T47D (cell line): ENCODE measurements at regions not wholly inside any gene's neighbourhood (a gene's known extent, or its start where the extent isn't known, plus 50 kb on each side); places are given as distances from the start of the nearest gene placed in this dataset.

Source experiments
- DNase-seq, 2 experiments: peaks; one replicate each; pipeline versions ENCODE4 v3.0.0 to v3.0.0-alpha.2; 2011 to 2012; ENCODE audit warnings: low read depth in 1 of 2, low spot score in 1 of 2
- JUND ChIP-seq: IDR thresholded peaks from 2 replicates; pipeline ENCODE4 v1.6.1; 2012; ENCODE audit warnings: low read depth
- in situ Hi-C: cut with HindIII; loops from 2 replicates; pipeline ENCODE4 v1.10.0; 2016; ENCODE audit warnings: low sequenced_read_pairs, low pct_unique_long_range_greater_than_20kb

- DNase-seq, result no peak
- in situ Hi-C loops, result no loop called here
- TF ChIP-seq JUND, result no peak
Measured at GRCh38 chr11:112421879-112422278, 161.2 kb upstream of the PLET1 start.

GRCh38 chr11:112425121-112425520 lies 164.5 kb upstream of the PLET1 start:
- TF ChIP-seq JUND, result no peak
- DNase-seq, result no peak
- in situ Hi-C loops, result no loop called here

- no peak for TF ChIP-seq JUND
- in situ Hi-C loops, result no loop called here
- DNase-seq, result no peak
Measured at GRCh38 chr11:112437096-112437495, 176.4 kb upstream of the PLET1 start.

GRCh38 chr11:112439614-112440013 lies 179.0 kb upstream of the PLET1 start:
- DNase-seq, result no peak
- TF ChIP-seq JUND, result no peak
- in situ Hi-C loops, result no loop called here

GRCh38 chr11:112440518-112440917 lies 179.9 kb upstream of the PLET1 start:
- in situ Hi-C loops, result no loop called here
- TF ChIP-seq JUND, result no peak
- DNase-seq, result no peak

GRCh38 chr11:112448168-112448567 lies 187.5 kb upstream of the PLET1 start:
- no peak for TF ChIP-seq JUND
- DNase-seq, result no peak
- in situ Hi-C loops, result no loop called here

- DNase-seq, result no peak
- no peak for TF ChIP-seq JUND
- in situ Hi-C loops, result no loop called here
Measured at GRCh38 chr11:112448806-112449205, 188.1 kb upstream of the PLET1 start.

GRCh38 chr11:112451250-112451649 lies 190.6 kb upstream of the PLET1 start:
- in situ Hi-C loops, result no loop called here
- DNase-seq, result no peak
- no peak for TF ChIP-seq JUND

GRCh38 chr11:112453601-112454577 lies 193.2 kb upstream of the PLET1 start:
- DNase-seq, result peak in 1 of 2 experiments; percentile 54
- no peak for TF ChIP-seq JUND
- in situ Hi-C loops, result no loop called here

- in situ Hi-C loops, result no loop called here
- no peak for DNase-seq
- TF ChIP-seq JUND, result no peak
Measured at GRCh38 chr11:112454841-112455240, 194.2 kb upstream of the PLET1 start.

- TF ChIP-seq JUND, result no peak
Measured at GRCh38 chr11:112455791-112456190, 195.1 kb upstream of the PLET1 start.

GRCh38 chr11:112457532-112457931 lies 196.9 kb upstream of the PLET1 start:
- no peak for DNase-seq
- TF ChIP-seq JUND, result no peak
- in situ Hi-C loops, result no loop called here

More at GRCh38 chr11:112455791-112456190, 195.1 kb upstream of the PLET1 start:
- no peak for DNase-seq
- in situ Hi-C loops, result no loop called here

- no peak for DNase-seq
- in situ Hi-C loops, result no loop called here
- no peak for TF ChIP-seq JUND
Measured at GRCh38 chr11:112459001-112459400, 198.3 kb upstream of the PLET1 start.
